GM18951 (cell line): ENCODE measurements at regions not wholly inside any gene's neighbourhood (a gene's known extent, or its start where the extent isn't known, plus 50 kb on each side); places are given as distances from the start of the nearest gene placed in this dataset.

ENCODE experiments used
- POLR2A ChIP-seq: IDR thresholded peaks from 4 replicates; pipeline ENCODE4 v1.6.1; 2011; ENCODE audit warnings: mild to moderate bottlenecking; ENCODE audit not compliant: insufficient read length, insufficient read depth; ENCODE audit errors: extremely low read depth
- in situ Hi-C: fragments of 300-500 bp; cut with MboI; formaldehyde crosslinking; loops from one replicate; pipeline ENCODE4 v1.12.0; 2022; ENCODE audit warnings: low sequenced_read_pairs, mixed read lengths, inconsistent platforms; ENCODE audit not compliant: unreplicated experiment

- in situ Hi-C loops, result no loop called here
- TF ChIP-seq POLR2A, result no peak
Observed at GRCh38 chr3:99232696-99233095, 331.2 kb upstream of the DCBLD2 start.

GRCh38 chr3:99218468-99218867 is 317.0 kb upstream of the DCBLD2 start:
- in situ Hi-C loops, result no loop called here
- TF ChIP-seq POLR2A, result no peak

GRCh38 chr3:99212969-99213368 is 311.5 kb upstream of the DCBLD2 start:
- in situ Hi-C loops, result no loop called here
- TF ChIP-seq POLR2A, result no peak

GRCh38 chr3:99211309-99211708 is 309.8 kb upstream of the DCBLD2 start:
- no peak for TF ChIP-seq POLR2A
- in situ Hi-C loops, result no loop called here

- TF ChIP-seq POLR2A, result no peak
- in situ Hi-C loops, result no loop called here
Observed at GRCh38 chr3:99199021-99199420, 297.5 kb upstream of the DCBLD2 start.

- in situ Hi-C loops, result no loop called here
- no peak for TF ChIP-seq POLR2A
Observed at GRCh38 chr3:99191186-99191585, 289.7 kb upstream of the DCBLD2 start.

- TF ChIP-seq POLR2A, result no peak
- in situ Hi-C loops, result no loop called here
Observed at GRCh38 chr3:99188936-99189335, 287.4 kb upstream of the DCBLD2 start.

GRCh38 chr3:99186016-99186415 is 284.5 kb upstream of the DCBLD2 start:
- in situ Hi-C loops, result no loop called here
- no peak for TF ChIP-seq POLR2A

- TF ChIP-seq POLR2A, result no peak
- in situ Hi-C loops, result loop anchor here (10.0 kb wide), 1 partner anchor 362 kb away; no protein-coding TSS in a partner anchor
Observed at GRCh38 chr3:99176169-99176964, 274.9 kb upstream of the DCBLD2 start.

- in situ Hi-C loops, result loop anchor here (10.0 kb wide), 1 partner anchor 361 kb away; no protein-coding TSS in a partner anchor
- no peak for TF ChIP-seq POLR2A
Observed at GRCh38 chr3:99175276-99175812, 273.8 kb upstream of the DCBLD2 start.

GRCh38 chr3:99172736-99173657 is 271.5 kb upstream of the DCBLD2 start:
- in situ Hi-C loops, result loop anchor here (10.0 kb wide), 1 partner anchor 358 kb away; no protein-coding TSS in a partner anchor
- no peak for TF ChIP-seq POLR2A

- in situ Hi-C loops, result loop anchor here (10.0 kb wide), 1 partner anchor 357 kb away; no protein-coding TSS in a partner anchor
- TF ChIP-seq POLR2A, result no peak
Observed at GRCh38 chr3:99171800-99172199, 270.3 kb upstream of the DCBLD2 start.

GRCh38 chr3:99170867-99171517 is 269.5 kb upstream of the DCBLD2 start:
- TF ChIP-seq POLR2A, result no peak
- in situ Hi-C loops, result loop anchor here (10.0 kb wide), 1 partner anchor 356 kb away; no protein-coding TSS in a partner anchor

GRCh38 chr3:99167071-99167470 is 265.6 kb upstream of the DCBLD2 start:
- in situ Hi-C loops, result no loop called here
- TF ChIP-seq POLR2A, result no peak
